Kasumi-1 (cell line): ENCODE measurements at regions not wholly inside any gene's neighbourhood (a gene's known extent, or its start where the extent isn't known, plus 50 kb on each side); places are given as distances from the start of the nearest gene placed in this dataset.

Experiments used
- DNase-seq, 2 experiments: peaks; one replicate each; lab custom pipeline; 2025; lab: John Stamatoyannopoulos, UW

DNA sequence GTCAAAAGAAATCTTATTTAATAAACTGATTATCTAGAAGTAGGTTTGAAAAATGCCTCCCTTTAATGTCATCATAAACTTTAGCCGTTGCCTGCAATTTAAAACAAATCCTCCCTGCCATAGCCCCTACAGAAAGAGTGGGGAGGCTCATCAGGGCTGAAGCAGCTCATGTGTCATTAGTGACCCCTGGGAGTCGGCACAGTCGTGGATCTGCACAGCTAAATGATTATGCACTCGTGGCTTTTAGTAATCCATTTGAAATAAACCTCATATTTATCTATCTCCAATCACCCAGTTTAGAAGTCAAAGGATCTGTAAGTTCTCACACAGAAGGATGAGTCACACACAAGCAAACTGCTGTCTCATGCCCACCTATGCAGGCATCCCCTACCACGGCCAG is 277.3 kb downstream of the SS18 start:
- no peak for DNase-seq

DNA sequence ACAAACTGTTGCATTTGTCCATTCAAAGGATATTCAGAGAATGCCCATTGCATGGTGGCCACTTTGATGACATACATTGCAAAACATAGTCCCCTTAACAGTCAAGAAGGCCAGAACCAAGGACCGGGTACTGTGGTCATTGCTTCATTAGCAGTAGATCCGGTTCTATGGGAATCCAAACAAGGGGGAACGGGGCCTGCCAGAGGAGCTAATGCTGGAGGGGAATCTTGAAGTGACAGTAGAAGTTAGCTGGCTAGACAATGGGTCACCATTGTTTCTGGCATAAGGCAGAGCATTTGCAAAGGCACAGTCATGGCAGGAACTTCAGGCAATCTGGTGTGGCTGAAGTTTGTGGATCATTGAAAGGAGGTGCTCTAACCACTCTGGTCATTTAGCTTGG is 279.7 kb downstream of the SS18 start:
- no peak for DNase-seq

- no peak for DNase-seq
Measured at GRCh38 chr18:25805939-25806338, 284.5 kb downstream of the SS18 start.

- no peak for DNase-seq
Measured at GRCh38 chr18:25805323-25805722, 285.1 kb downstream of the SS18 start.

DNA sequence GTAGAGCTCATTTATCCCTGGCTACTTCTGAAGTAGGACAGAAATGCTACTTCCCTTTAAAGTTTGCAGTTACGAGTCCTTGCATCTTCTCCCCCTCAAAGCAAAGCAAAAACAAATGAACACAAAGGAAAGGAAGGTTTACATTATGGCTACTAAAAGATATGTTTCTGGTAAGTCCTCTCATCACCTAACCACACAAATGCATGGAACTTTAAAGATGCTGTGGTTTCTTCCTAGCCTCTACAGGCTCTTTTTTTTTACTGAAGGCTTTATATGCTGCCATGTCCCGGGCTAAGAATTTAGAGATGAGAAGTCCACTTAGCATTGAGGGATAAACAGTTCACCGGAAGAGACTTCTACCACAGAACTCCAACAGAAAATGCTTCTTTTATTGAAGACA is 291.2 kb downstream of the SS18 start:
- DNase-seq = no peak

DNA sequence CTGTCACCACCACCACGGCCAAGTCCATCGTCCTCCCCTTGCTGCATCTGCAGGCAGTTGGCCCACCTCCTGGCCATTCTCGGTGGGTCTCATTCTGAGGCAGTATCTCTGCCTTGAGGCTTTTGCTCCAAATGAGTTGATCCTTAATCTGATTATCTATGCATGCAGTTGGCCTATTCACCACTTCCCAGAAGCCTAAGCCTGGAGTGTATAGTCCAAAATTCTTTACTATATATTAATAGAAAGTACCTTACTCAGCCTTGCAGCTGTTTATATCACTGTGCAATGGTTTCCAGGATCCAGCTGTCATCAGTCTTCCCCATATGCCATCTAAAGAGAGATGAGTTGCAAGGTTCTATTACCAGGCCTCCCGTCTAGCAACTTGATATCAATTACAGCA is 292.4 kb downstream of the SS18 start:
- no peak for DNase-seq

- no peak for DNase-seq
Measured at GRCh38 chr18:25795213-25795612, 295.2 kb downstream of the SS18 start.

- no peak for DNase-seq
Measured at GRCh38 chr18:25787276-25787675, 303.1 kb downstream of the SS18 start.

DNA sequence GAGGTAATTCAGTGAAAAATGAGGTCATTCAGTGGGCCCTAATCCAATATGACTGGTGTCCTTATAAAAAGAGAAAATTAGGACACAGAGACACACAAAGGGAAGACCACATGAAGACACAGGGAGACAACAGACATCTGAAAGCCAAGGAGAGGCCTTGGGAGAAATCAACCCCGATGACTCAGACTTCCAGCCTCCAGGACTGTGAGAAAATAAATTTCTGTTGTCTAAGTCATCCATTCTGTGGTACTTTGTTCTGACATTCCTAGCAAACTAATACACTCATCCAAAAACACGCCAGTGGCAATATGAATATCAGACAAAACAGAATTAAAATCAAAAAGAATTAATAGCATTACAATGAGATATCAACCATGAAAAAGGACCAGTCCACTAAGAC is 303.7 kb downstream of the SS18 start:
- no peak for DNase-seq

DNA sequence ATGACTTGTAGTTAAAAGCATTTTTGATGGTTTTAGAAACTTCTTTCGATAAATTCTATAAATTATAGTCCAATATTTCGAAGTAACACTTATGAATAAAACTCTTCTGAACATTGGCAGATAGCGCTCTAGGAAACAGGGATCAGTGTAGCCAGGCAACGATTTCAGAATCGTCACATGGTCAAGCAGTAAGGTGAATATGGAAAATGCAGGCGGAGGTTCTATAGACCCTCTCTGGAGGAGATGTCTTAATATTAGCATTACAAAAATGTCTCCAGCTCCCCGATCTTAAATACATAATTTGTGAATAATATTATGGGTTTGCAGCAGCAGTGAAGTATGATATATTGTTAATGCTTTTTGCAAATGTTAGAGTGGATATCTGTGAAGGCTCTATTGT is 310.3 kb downstream of the SS18 start:
- no peak for DNase-seq

DNA sequence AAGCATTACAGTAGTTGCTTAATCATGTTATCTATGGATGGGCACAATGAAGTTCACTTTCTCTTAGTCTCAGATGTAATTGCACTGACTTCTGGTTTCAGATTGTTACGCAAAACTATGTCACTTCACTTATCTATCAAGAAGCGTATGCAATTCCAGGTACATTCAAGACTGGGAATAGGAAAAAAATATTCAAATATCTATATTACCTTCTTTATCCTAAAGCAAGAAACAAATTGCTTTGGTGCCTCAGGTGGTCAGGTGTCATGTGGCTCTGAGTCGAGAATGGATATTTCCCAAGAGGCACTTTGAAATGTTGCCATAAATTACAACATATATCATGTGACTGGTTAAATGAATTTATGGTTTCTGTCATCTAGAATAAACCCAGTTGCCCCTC is 318.6 kb downstream of the SS18 start:
- no peak for DNase-seq

DNA sequence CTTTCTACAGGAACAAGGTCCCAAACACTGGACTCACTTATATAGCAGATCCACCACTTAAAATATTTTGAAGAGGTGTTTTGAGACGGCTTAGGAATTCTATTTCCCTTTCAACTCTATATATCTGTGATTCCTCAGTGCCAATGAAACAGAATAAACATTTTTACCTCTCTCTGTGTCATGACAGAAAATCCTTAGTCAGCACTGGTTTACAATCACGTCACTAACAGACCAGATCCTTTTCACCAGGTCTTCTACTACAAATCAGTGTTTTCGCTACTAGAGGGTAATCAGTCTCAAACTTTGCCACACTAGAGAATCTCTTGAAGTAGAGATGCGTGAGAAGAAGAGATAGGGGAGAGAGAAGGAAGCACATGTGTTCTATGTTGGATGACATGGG is 325.6 kb downstream of the SS18 start:
- no peak for DNase-seq

- DNase-seq = no peak
Measured at GRCh38 chr18:25759111-25759510, 331.3 kb downstream of the SS18 start.

DNA sequence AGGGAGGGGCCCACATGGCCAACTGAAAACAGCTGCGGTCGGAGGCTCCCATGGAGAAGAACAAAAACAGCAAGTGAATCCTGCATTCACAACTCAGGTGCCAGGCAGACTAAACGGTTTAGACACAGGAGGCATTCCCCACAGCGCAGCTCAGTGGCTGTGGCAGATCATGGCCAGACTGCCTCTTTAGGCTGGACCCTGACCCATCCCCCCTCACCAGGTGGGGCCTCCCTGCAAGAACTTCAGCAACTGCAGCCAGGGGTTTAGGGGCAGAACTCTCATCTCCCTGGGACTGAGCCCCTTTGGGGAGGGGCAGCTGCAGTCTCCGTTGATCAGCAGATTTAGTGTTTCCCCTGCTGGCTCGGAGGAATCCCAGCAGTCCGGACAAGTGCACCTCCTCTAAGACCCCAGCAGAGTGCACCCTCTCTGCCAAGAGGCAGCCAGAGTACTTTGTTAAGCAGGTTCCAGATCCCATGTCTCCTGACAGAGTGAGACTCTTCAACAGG is 346.7 kb downstream of the SS18 start:
- DNase-seq = no peak

DNA sequence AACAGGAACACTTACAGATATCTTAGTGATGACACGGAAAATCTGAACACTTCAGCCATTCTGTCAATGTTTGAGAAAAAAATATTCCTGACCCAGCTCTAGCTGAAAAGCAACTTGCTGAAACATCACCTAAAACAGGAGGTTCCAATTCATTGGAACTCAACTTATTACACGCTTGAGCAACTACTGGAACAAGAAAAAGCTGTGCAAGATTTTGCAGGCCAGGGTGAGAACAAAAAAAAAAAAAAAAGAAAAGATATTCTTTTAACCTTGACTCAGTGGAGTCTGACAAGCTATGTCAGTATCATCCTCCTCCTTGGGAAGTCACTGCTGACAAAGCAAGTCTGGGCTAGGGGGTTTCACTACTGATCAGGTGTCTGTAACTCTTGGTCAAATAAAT is 351.0 kb downstream of the SS18 start:
- DNase-seq = no peak

DNA sequence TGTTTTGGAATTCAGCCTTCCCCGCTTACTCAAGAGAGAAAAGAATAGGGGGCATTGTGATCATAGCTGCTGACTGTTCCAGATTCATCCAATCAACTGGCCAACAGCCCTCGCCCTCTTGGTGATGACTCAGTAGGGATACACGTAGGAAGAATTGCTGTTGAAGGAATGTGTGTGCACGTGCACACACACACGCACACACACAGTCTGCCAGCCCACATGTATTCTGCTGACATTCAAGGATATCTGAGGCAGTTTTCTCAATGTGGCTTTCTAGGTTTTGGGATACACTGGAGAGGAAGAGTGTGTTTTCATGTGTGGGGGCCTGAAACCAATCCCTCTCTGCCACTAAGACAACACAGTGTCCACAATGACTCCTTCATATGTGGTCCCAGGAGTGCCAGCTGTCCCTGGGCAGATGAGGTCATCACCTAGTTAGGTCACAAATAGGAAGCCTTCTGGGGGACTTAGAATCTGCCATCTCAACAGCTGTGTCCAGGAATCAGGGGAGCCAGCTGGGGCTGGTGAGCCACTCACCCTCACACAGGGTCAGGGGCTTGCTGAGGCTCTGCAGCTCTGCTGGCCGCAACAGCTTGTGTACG is 352.6 kb downstream of the SS18 start:
- DNase-seq = no peak

GRCh38 chr18:25736516-25736915 is 353.9 kb downstream of the SS18 start:
- no peak for DNase-seq

DNA sequence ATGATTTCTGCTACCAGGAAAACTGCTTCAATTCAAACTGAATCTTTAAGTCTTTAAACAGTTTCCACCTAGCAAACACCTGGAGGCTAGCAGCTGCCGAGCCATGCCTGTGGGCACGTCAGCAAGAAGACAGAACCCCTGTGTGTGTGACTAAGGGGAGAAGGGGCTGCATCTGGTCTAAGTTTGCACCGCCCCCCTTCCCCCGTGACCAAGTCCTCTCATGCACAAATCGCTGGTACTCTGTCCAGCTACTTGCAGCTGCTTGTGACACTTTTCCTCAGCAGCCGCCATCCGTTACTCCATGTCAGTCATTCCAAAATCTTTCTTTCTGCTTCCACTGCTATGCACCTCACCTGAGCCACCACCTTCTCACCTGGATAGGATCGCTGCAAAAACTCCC is 355.0 kb downstream of the SS18 start:
- no peak for DNase-seq

DNA sequence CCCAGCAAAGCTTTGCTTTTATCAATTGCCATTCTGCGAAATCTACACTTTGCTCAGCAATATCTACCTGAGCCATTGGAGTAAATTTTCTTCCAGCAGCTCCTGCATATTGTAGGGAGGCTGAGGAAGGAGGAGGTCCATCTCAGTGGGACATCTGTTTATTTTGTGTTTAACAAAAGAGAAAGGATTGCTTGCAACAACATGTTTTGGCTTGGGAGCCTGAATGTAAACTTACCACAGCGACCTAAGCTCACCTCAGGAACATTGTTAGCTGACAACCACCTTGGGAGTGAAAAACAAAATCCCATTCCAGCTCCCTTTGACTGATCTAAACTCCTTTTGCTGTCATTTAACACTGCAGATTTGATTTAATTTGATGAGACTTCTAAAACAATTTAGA is 356.1 kb downstream of the SS18 start:
- no peak for DNase-seq

GRCh38 chr18:25732862-25733261 is 357.6 kb downstream of the SS18 start:
- DNase-seq = no peak

DNA sequence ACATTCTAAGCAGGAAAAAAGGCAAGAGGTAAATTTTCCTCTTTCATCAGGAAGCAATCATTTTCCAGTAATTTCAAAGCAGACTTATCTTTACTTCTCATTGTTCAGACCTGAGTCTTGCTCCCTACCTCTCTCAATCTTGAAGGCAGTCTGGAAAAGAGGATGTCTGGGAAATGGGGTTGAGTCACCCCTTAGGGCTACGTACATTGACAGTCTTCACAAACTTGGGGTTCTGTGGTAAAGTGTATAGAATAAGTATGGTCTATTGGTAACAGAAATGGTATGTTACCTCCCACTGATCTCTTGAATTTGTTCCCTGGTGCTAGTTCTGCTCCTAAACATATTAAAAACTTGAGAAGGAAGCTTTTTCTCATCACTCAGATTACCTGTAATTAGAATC is 361.3 kb downstream of the SS18 start:
- DNase-seq = no peak

DNA sequence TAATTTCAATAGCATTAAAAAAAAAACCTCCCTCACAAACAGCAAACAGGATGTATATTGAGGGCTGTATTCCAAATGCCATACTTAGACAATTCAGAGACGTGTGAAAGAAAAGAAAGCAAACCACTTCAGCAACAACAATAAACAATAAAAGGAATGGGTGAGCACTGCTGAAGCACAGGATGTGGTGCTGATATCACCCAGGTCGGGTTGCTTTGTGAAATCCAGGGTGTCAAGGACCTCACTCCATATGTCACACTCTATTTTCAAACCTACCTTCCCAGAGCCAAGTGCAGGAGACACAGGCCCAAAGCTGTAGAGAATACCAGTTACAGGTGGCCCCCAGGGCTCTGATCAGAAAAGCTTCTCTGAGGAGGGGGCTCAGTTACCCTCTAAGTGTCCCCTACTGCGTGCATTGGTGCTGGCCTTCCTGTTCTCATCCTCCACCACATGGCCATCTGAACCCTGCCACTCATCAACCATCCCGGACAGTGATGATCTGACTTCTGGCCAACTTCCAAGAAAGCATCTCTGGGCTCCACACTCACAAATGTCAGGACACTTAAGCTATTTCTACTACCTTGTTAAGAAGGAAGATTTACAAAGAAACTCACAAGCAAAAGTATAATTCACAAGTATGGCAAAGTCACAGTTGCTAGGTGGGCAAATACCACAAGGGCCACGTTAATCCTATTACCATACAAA is 363.0 kb downstream of the SS18 start:
- no peak for DNase-seq

GRCh38 chr18:25726298-25726697 is 364.1 kb downstream of the SS18 start:
- DNase-seq = no peak

DNA sequence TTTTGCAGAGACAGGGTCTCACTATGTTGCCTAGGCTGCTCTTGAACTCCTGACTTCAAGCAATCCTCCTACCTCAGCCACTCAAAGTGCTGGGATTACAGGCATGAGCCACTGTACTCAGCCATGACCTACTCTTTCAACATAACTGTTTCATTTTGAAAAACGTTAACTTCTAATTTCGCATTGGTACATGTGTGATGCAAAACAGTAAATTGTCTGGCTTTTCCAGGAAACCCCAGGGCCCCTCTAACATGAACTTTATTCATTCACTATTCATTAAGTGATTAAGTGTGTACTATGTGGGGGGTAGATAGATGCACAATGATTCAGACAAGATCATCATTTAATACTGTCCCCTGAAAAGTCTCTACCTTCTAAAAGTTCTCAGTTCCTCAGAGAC is 364.9 kb downstream of the SS18 start:
- no peak for DNase-seq
